Thymus (tissue), 11 donors: ENCODE measurements at regions not wholly inside any gene's neighbourhood (a gene's known extent, or its start where the extent isn't known, plus 50 kb on each side); places are given as distances from the start of the nearest gene placed in this dataset.
"Not testable (repeated sequence)": the region's sequence is repeated elsewhere in the genome, so short reads cannot be mapped to it uniquely, and the experiment has no call there.

Experiments
- DNase-seq, 9 donors: peaks; one replicate each; pipeline ENCODE4 v3.0.0-alpha.2; 2013; ENCODE audit warnings: low spot score in 9 of 9, low read depth in 6 of 9, missing footprints in 1 of 9
- H3K27ac ChIP-seq, 2 donors: one replicate each; pipeline ENCODE4 v1.5.1; 2013; ENCODE audit warnings: control low read depth in 1 of 2, low read depth in 1 of 2, low read length in 1 of 2, mild to moderate bottlenecking in 1 of 2, moderate library complexity in 1 of 2
- H3K27me3 ChIP-seq, 2 donors: one replicate each; pipeline ENCODE4 v1.5.1; 2013; ENCODE audit warnings: low read length in 1 of 2; ENCODE audit not compliant: control insufficient read depth in 2 of 2, insufficient read depth in 1 of 2
- H3K36me3 ChIP-seq, 2 donors: one replicate each; pipeline ENCODE4 v1.5.1; 2013; ENCODE audit warnings: low read length in 1 of 2, mild to moderate bottlenecking in 1 of 2, moderate library complexity in 1 of 2; ENCODE audit not compliant: control insufficient read depth in 2 of 2, insufficient read depth in 2 of 2
- H3K4me1 ChIP-seq, 2 donors: one replicate each; pipeline ENCODE4 v1.5.1; 2013; ENCODE audit warnings: low read length in 2 of 2; ENCODE audit not compliant: control insufficient read depth in 2 of 2, insufficient read depth in 2 of 2
- H3K4me3 ChIP-seq, 2 donors: one replicate each; pipeline ENCODE4 v1.5.1; 2013; ENCODE audit warnings: low read length in 2 of 2, control low read depth in 1 of 2, mild to moderate bottlenecking in 1 of 2
- H3K9me3 ChIP-seq, 2 donors: one replicate each; pipeline ENCODE4 v1.5.1; 2013; ENCODE audit warnings: low read length in 1 of 2, mild to moderate bottlenecking in 1 of 2; ENCODE audit not compliant: control insufficient read depth in 2 of 2, insufficient read depth in 1 of 2
- WGBS: extraction: QIAGEN DNeasy Blood & Tissue Kit; methylation state at CpG from one replicate; pipeline ENCODE4 v1.1.7; 2013; 5-methylcytosine and 5-hydroxymethylcytosine counted together
- donor health status: healthy.

- no peaks in the 10 kb centered on the region for H3K4me1 ChIP-seq
- H3K36me3 ChIP-seq, result no peaks in the 10 kb centered on the region
- no peak overlapping the region for H3K4me3 ChIP-seq
- H3K27me3 ChIP-seq, result no peaks in the 10 kb centered on the region
- 93% methylated on average over 1 of the region's 1 CpG for WGBS
- H3K9me3 ChIP-seq, result no peaks in the 10 kb centered on the region
- no peak for DNase-seq
- no peak overlapping the region for H3K27ac ChIP-seq
Observed at GRCh38 chr12:75747572-75748021, 236.2 kb upstream of the KRR1 start.

GRCh38 chr12:75746621-75747020, 235.2 kb upstream of the KRR1 start:
- Histone ChIP-seq H3K4me3 (no peak overlapping the region), H3K36me3 (no peaks in the 10 kb centered on the region), H3K27me3 (no peaks in the 10 kb centered on the region), H3K4me1 (no peaks in the 10 kb centered on the region), H3K27ac (no peak overlapping the region), H3K9me3 (no peaks in the 10 kb centered on the region)
- 92% methylated on average over 4 of the region's 4 CpGs for WGBS
- DNase-seq, result no peak

- no peak for DNase-seq
- H3K27me3 ChIP-seq, result no peaks in the 10 kb centered on the region
- no peak overlapping the region for H3K27ac ChIP-seq
- H3K4me3 ChIP-seq, result no peak overlapping the region
- no peaks in the 10 kb centered on the region for H3K9me3 ChIP-seq
- no peaks in the 10 kb centered on the region for H3K36me3 ChIP-seq
- H3K4me1 ChIP-seq, result no peaks in the 10 kb centered on the region
- 92% methylated on average over 1 of the region's 1 CpG for WGBS
Observed at GRCh38 chr12:75744607-75745256, 233.3 kb upstream of the KRR1 start.

- no peak for DNase-seq
- no peaks in the 10 kb centered on the region for H3K27me3 ChIP-seq
- H3K9me3 ChIP-seq, result no peaks in the 10 kb centered on the region
- H3K4me3 ChIP-seq, result no peak overlapping the region
- H3K36me3 ChIP-seq, result no peaks in the 10 kb centered on the region
- 95% methylated on average over 1 of the region's 1 CpG for WGBS
- no peak overlapping the region for H3K27ac ChIP-seq
- H3K4me1 ChIP-seq, result no peaks in the 10 kb centered on the region
Observed at GRCh38 chr12:75742961-75743360, 231.6 kb upstream of the KRR1 start.

DNA sequence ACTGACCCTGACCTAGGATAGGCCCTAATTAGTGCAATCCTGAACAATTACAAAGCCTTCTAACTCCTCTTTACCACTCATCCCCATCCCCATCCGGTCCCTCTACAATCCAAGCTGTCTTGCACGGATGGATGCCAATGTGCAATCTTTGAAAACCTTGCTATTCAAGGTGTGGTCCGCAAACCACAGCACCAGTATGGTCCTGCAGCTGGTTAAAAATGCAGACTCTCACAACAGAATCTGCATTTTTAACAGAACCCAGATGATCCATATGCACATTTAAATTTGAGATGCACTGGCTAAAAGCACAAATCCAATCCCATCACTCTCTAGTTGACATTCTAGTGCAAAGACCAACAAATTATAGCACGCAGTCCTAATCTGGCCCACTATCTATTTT, 230.6 kb upstream of the KRR1 start:
- no peaks in the 10 kb centered on the region for H3K9me3 ChIP-seq
- H3K4me1 ChIP-seq, result no peaks in the 10 kb centered on the region
- no peaks in the 10 kb centered on the region for H3K36me3 ChIP-seq
- H3K27ac ChIP-seq, result no peak overlapping the region
- no peak overlapping the region for H3K4me3 ChIP-seq
- DNase-seq, result no peak
- H3K27me3 ChIP-seq, result no peaks in the 10 kb centered on the region
- WGBS, result 95% methylated on average over 4 of the region's 4 CpGs

GRCh38 chr12:75739912-75740311, 228.5 kb upstream of the KRR1 start:
- WGBS, result 92% methylated on average over 1 of the region's 1 CpG
- DNase-seq, result no peak
- H3K27ac ChIP-seq, result no peak overlapping the region

GRCh38 chr12:75739098-75739497, 227.7 kb upstream of the KRR1 start:
- not testable (repeated sequence) for H3K27me3 ChIP-seq, DNase-seq, H3K4me1 ChIP-seq, H3K27ac ChIP-seq, H3K4me3 ChIP-seq, H3K9me3 ChIP-seq, H3K36me3 ChIP-seq
- WGBS, result 95% methylated on average over 2 of the region's 2 CpGs

More at GRCh38 chr12:75739912-75740311, 228.5 kb upstream of the KRR1 start:
- H3K4me1 ChIP-seq, result no peaks in the 10 kb centered on the region
- H3K27me3 ChIP-seq, result no peaks in the 10 kb centered on the region
- no peaks in the 10 kb centered on the region for H3K9me3 ChIP-seq
- H3K4me3 ChIP-seq, result no peak overlapping the region
- no peaks in the 10 kb centered on the region for H3K36me3 ChIP-seq

GRCh38 chr12:75738486-75738885, 227.1 kb upstream of the KRR1 start:
- Histone ChIP-seq H3K4me1 (no peaks in the 10 kb centered on the region), H3K9me3 (no peaks in the 10 kb centered on the region), H3K36me3 (no peaks in the 10 kb centered on the region), H3K27me3 (no peaks in the 10 kb centered on the region), H3K4me3 (no peak overlapping the region), H3K27ac (no peak overlapping the region)
- no peak for DNase-seq
- WGBS, result 87% methylated on average over 2 of the region's 2 CpGs

DNA sequence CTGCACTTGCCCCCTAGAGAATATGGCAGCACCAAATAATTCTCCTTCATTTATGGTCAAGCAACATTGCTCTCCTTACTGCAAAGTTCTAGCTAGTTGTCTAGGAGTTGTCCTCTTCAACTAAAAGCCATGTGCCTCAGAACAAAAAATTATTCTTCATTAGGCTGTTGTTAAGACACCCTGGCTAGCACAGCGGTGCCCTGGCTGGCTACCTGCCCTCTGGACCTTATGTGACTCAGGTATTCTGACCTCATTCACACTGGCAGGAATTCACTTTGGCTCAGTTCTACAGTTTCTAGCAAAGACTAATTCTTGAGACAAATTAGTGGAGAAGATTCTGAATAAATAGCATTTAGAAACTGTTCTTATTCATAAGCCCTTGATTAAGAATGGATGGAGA, 224.4 kb upstream of the KRR1 start:
- no peaks in the 10 kb centered on the region for H3K9me3 ChIP-seq
- no peaks in the 10 kb centered on the region for H3K4me1 ChIP-seq
- 90% methylated on average over 1 of the region's 1 CpG for WGBS
- DNase-seq, result no peak
- no peak overlapping the region for H3K27ac ChIP-seq
- H3K4me3 ChIP-seq, result no peak overlapping the region
- no peaks in the 10 kb centered on the region for H3K36me3 ChIP-seq
- no peaks in the 10 kb centered on the region for H3K27me3 ChIP-seq
